MCF 10A (cell line): ENCODE measurements at regions not wholly inside any gene's neighbourhood (a gene's known extent, or its start where the extent isn't known, plus 50 kb on each side); places are given as distances from the start of the nearest gene placed in this dataset.

ENCODE experiments used
- BruUV-seq: library from RNA; stranded (reverse); fragments of 400-500 nt; replicated peaks from 2 replicates; lab custom pipeline; 2021; lab: Mats Ljungman, UMichigan
- CTCF ChIA-PET: fragments of 300-600 bp; sonication (Branson Sonifier 250); formaldehyde crosslinking; extraction: SDS; loops from one replicate; lab custom pipeline; 2021; ENCODE audit warnings: antibody characterized with exemption, inconsistent platforms; lab: Yijun Ruan, JAX
- POLR2A ChIA-PET: fragments of 300-600, 350-650 bp; sonication (Branson Sonifier 250); formaldehyde crosslinking; extraction: SDS; loops from one replicate; lab custom pipeline; 2020; ENCODE audit warnings: antibody characterized with exemption, inconsistent platforms; lab: Yijun Ruan, JAX
- DNase-seq: peaks from one replicate; pipeline ENCODE4 v3.0.0-alpha.2; 2018; ENCODE audit not compliant: unreplicated experiment
- H3K27ac Mint-ChIP-seq: one replicate; pipeline ENCODE4 v1.8.0; 2022; ENCODE audit warnings: mild to moderate bottlenecking, low read depth, mixed read lengths; ENCODE audit not compliant: unreplicated experiment
- H3K27me3 Mint-ChIP-seq: one replicate; pipeline ENCODE4 v1.8.0; 2022; ENCODE audit warnings: mixed read lengths; ENCODE audit not compliant: insufficient read depth, unreplicated experiment
- H3K36me3 Mint-ChIP-seq: one replicate; pipeline ENCODE4 v1.8.0; 2022; ENCODE audit warnings: mild to moderate bottlenecking, moderate library complexity, mixed read lengths; ENCODE audit not compliant: insufficient read depth, unreplicated experiment
- H3K4me1 Mint-ChIP-seq: one replicate; pipeline ENCODE4 v1.8.0; 2022; ENCODE audit warnings: mixed read lengths; ENCODE audit not compliant: insufficient read depth, unreplicated experiment
- H3K4me3 Mint-ChIP-seq: one replicate; pipeline ENCODE4 v1.8.0; 2022; ENCODE audit warnings: mild to moderate bottlenecking, moderate library complexity, mixed read lengths; ENCODE audit not compliant: unreplicated experiment
- H3K9me3 Mint-ChIP-seq: one replicate; pipeline ENCODE4 v1.8.0; 2022; ENCODE audit warnings: mixed read lengths; ENCODE audit not compliant: unreplicated experiment
- intact Hi-C: fragments of 100-400 bp; cut with micrococcal nuclease; formaldehyde crosslinking; loops from 2 replicates; pipeline ENCODE4 v1.14.1; 2022
- TF ChIP-seq, protein P1 (sequence below): fragments of 200-600 bp; IDR thresholded peaks from one replicate; pipeline ENCODE4 v1.8.0; 2022; ENCODE audit warnings: antibody characterized with exemption, mild to moderate bottlenecking; ENCODE audit not compliant: unreplicated experiment

DNA sequence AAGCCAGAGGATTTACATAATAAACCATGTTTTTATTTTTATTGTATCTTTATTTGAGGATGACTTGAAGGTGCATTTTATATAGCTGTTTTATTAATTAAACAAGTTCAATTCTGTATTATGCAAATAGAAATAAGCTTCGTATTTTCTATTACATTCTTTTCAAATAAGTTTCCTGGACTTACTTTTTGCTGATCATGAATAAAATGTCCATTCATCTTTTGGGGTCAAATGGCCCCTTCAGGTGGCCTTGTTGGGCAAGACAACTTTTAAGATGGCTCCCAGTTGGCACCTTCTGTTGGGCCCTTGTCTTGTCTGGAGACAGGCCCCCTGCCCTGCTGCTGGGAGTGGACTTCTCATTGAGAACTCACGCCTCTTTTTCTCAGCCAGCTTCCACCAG lies 654.6 kb upstream of the NOX3 start:
- no peak for DNase-seq
- H3K36me3 Mint-ChIP-seq = no peaks in the 10 kb centered on the region
- no peaks in the 10 kb centered on the region for H3K9me3 Mint-ChIP-seq
- intact Hi-C loops = no loop called here
- TF ChIP-seq, protein P1, sequence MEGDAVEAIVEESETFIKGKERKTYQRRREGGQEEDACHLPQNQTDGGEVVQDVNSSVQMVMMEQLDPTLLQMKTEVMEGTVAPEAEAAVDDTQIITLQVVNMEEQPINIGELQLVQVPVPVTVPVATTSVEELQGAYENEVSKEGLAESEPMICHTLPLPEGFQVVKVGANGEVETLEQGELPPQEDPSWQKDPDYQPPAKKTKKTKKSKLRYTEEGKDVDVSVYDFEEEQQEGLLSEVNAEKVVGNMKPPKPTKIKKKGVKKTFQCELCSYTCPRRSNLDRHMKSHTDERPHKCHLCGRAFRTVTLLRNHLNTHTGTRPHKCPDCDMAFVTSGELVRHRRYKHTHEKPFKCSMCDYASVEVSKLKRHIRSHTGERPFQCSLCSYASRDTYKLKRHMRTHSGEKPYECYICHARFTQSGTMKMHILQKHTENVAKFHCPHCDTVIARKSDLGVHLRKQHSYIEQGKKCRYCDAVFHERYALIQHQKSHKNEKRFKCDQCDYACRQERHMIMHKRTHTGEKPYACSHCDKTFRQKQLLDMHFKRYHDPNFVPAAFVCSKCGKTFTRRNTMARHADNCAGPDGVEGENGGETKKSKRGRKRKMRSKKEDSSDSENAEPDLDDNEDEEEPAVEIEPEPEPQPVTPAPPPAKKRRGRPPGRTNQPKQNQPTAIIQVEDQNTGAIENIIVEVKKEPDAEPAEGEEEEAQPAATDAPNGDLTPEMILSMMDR = no peak
- ChIA-PET POLR2A (no interaction called here), CTCF (interaction anchor here (0.6 to 1.0 kb wide), 2 partner anchors 12 to 44 kb away, joined by 3 read pairs; no protein-coding TSS in a partner anchor)
- no TSS peak for BruUV-seq
- no peaks in the 10 kb centered on the region for H3K4me1 Mint-ChIP-seq
- H3K27me3 Mint-ChIP-seq = no peaks in the 10 kb centered on the region
- no peak overlapping the region for H3K4me3 Mint-ChIP-seq
- H3K27ac Mint-ChIP-seq = no peak overlapping the region

DNA sequence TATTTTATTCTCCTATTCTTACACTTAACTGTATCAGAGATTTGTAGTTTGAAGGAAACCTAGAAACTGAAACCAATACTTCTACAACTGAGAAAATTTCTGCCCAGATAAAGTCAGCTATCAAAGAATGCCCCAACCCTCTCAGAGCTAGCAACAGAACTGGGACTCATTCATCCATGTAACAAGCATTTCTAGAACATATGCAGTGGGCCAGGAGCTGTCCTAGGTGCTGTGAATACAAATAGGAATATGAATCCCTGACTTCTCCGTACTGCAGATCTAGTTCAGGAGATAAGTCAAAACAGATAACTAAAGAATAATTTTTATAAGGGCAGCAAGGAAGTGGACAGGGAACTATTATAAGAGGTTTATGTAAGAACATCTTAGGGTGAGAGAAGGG lies 654.1 kb upstream of the NOX3 start:
- Mint-ChIP-seq H3K4me3 (no peak overlapping the region), H3K27ac (no peak overlapping the region), H3K9me3 (no peaks in the 10 kb centered on the region), H3K36me3 (no peaks in the 10 kb centered on the region), H3K4me1 (no peaks in the 10 kb centered on the region), H3K27me3 (no peaks in the 10 kb centered on the region)
- DNase-seq = peak; percentile 15
- intact Hi-C loops = no loop called here
- ChIA-PET POLR2A (no interaction called here), CTCF (interaction anchor here (1.0 kb wide), 1 partner anchor 43 kb away, joined by 3 read pairs; no protein-coding TSS in a partner anchor)
- no TSS peak for BruUV-seq
- TF ChIP-seq, protein P1 = no peak

DNA sequence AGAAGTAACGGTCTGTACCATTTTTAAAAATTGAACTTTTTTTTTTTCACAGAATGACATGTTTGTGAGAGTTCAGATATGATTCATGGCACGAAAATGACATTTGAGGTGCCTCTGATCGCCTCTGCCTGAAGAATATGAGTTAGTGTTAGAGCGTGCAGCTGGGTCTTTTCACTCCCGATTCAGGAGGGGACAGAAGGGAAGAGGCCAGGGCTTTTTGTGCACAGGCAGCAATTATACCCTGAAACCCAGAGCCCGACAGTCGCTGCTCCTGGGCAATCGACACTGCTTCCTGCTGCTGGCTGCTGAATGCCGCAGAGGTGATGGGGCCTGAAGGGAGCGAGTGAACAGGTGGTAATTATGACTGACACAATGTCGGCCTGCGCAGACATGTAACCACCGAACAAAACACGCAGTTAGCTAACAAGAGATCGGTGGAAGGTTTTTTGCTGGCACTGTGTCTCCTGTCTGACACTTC lies 652.0 kb upstream of the NOX3 start:
- TF ChIP-seq, protein P1 = no peak
- no peak overlapping the region for H3K4me3 Mint-ChIP-seq
- H3K36me3 Mint-ChIP-seq = no peaks in the 10 kb centered on the region
- no TSS peak for BruUV-seq
- no peak overlapping the region for H3K27ac Mint-ChIP-seq
- POLR2A ChIA-PET = no interaction called here
- no peak for DNase-seq
- H3K9me3 Mint-ChIP-seq = no peaks in the 10 kb centered on the region
- CTCF ChIA-PET = no interaction called here
- no peaks in the 10 kb centered on the region for H3K27me3 Mint-ChIP-seq
- H3K4me1 Mint-ChIP-seq = no peaks in the 10 kb centered on the region
- intact Hi-C loops = no loop called here

DNA sequence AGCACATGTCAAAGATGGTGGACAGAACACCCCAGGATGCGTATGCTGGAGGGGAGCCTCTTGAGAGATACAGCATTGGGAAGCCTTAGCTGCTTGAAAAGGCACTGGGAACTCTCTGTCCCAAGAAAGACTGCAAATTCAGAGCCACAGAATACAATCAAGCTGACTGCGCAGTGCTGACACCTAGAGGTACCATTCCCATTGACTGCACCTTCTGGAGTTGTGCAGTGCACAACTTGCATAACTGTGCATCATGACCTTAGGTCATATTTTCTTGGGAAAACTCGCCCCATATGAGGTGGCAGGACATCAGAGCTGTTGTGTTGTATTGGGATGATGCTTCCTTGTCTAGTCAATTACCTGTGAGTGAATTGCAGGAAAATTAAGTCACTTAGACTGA lies 646.5 kb upstream of the NOX3 start:
- TF ChIP-seq, protein P1 = peak; percentile 21
- DNase-seq = peak; percentile 30
- intact Hi-C loops = no loop called here
- Mint-ChIP-seq H3K27me3 (no peaks in the 10 kb centered on the region), H3K4me1 (no peaks in the 10 kb centered on the region), H3K9me3 (no peaks in the 10 kb centered on the region), H3K4me3 (no peak overlapping the region), H3K27ac (no peak overlapping the region), H3K36me3 (no peaks in the 10 kb centered on the region)
- ChIA-PET POLR2A (interaction anchor here (0.7 kb wide), 1 partner anchor 1208 kb away, joined by 3 read pairs; no protein-coding TSS in a partner anchor), CTCF (interaction anchor here (0.6 to 1.4 kb wide), 4 partner anchors 9 to 49 kb away, joined by 3 to 4 read pairs (median 3); no protein-coding TSS in a partner anchor)
- BruUV-seq = no TSS peak
